Stimulated activated CD4-positive, alpha-beta T cell treated with anti-CD3 and anti-CD28 coated beads, Interleukin-2, amount 100 ng/mL, for 24 hours (primary cell): ENCODE measurements at regions not wholly inside any gene's neighbourhood (a gene's known extent, or its start where the extent isn't known, plus 50 kb on each side); places are given as distances from the start of the nearest gene placed in this dataset.

Experiments used
- DNase-seq, 2 donors: peaks; one replicate each; pipeline ENCODE4 v3.0.0-alpha.2; 2020

DNA sequence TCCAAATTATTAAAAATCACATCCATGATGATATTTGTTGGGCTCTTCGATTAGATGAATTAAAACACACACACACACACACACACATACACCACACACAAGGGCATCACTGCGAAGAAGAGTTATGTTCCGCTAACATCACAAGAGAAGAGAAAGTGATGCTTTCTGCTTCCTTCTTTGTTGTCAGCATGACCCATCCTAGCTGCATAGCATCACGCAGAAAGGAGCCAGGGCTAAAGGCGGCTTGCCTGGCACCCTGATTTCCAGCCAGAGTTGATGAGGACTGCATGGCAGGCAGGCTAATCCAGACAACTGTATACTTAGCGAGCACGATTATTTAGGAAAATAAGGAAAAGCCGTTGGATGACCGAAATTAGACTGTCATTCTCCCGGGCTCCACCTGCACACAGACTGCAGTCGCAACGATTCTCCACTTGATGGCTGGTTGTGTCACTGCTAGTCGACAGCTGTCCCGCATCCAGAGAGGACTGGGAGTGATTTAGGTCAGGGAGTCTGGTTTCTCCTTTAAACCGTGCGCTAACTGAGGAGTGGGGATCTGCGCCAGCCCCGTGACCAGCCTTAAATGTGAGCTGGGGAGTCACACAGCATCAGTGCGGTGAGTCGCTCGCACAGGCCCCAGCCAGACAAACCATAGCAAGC lies 70.6 kb upstream of the SOX4 start:
- DNase-seq: no peak

DNA sequence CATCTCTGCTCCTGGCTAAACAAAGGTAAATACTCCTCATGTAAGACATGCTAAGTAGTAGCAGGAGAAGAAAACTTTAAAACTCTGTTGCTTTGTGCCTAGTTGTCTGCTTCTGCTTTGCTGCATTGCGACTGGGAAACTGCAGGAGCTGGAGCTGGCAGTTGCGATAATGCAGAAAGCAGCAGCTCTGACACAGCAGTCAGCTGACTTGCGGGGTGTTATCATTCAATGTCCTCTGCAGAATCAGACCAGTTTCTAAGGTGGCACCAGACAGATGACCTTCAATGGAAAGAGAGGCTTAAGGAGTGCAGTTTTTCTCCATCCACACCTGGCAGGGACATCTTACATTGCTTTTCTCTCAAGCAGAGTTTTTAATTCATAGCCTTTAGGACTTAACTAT lies 69.9 kb upstream of the SOX4 start:
- DNase-seq: no peak

DNA sequence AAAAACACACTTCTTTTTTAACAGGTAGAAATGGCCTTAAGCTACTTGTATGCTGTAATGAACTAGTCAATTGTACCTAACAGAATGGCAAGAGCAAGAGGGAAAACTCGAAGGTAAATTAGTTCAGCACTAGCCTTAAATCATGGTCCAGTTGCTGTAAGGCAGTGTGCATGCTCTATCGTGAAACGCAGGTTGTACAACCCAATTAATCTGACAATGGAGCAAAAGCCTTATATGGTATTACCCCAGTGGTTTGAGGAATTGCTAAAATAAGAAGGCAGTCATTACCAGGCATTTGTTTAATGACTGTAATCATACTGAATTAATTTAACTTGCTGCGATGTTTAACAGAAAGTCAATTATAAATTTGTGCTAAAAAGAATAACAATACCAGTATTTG lies 69.3 kb upstream of the SOX4 start:
- DNase-seq: no peak

DNA sequence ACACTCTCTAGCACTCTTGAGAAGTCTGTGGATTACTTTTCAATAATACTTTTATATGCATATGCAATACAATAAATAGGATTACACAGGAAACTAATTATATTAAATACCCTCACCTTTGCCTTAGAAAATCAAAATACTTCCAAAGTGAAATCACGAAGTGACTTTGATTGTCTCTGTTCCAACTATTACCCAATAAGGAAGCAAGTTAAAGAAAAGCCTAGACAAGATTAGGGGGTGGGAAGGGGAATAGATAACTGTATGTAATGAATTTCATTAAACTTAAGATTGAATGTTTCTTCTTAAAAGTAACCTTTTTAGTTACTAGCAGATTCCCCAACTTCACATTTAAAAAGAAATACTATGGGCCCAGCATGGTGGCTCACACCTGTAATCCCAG lies 66.6 kb upstream of the SOX4 start:
- no peak for DNase-seq

DNA sequence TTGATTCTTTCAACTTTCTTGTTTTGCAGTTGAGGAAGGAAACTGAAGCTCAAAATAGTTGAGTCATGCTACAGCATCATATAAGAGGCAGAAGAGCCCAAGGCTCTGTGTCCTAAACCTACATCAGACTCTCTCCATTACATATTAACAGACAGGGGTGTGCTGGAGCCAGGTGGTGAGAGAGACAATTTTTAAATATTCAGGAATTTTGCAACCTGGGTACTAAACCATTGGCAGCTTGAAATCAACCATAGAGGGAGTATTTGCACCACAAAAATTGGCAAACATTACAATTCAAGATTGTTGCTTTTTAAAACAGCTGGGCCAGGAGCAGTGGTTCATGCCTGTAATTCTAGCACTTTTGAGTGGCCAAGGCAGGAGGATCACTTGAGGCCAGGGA lies 65.8 kb upstream of the SOX4 start:
- DNase-seq: no peak

DNA sequence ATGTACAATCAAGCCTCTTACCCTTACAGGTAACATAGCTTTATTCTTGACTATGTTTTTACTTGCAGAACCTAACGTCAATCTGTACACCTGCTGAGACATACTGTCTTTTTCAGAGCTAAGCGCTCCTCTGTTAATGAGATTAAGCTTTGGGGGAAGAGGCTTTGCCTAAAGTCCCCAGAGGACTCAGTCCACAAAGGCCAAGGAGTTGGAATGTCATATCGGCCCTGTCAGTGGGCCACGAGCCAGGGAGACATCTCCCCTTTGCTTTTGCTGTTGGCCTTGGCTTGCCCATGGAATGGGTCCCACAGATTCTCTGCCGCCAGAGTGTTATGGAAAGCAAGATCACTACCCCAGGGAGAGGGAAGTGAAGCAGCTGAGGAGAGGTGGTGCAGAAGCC lies 64.1 kb upstream of the SOX4 start:
- DNase-seq: no peak

DNA sequence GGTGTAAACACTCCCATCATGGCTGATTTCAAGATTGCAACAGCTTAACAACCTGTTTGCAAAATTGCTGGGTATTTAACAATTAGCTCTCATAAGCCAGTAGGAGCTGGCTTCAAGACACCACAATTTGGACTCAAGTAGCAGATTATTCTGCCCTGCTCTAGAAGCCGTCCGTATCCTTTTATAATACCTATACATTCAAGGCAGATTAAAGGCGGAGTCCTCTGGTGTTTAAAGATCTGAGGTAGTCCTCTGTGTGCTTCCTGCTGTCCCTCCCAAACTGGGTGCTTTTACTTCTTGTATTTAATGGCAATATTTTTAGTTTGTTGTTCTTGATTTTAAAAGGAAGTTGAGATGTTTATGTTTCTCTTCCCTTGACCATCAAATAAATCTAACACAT lies 62.2 kb upstream of the SOX4 start:
- no peak for DNase-seq

DNA sequence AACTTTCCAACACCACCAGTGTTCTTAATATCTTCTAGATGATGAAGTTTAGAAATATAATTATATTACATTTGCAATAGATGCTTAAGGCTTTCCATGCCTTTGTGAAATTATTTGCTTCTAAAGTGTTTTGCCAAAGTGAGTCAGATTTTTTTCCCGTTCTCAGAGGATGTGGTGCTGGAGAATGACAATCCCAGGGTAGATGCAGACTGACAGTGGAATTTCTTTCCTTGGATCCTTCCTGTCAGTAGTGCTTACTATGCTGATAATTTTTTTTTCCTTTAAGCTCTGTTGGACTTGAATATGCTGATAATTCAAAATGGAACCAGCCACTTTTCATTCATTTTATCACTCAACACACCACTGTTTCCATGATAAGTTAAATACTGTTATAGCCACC lies 59.9 kb upstream of the SOX4 start:
- no peak for DNase-seq

DNA sequence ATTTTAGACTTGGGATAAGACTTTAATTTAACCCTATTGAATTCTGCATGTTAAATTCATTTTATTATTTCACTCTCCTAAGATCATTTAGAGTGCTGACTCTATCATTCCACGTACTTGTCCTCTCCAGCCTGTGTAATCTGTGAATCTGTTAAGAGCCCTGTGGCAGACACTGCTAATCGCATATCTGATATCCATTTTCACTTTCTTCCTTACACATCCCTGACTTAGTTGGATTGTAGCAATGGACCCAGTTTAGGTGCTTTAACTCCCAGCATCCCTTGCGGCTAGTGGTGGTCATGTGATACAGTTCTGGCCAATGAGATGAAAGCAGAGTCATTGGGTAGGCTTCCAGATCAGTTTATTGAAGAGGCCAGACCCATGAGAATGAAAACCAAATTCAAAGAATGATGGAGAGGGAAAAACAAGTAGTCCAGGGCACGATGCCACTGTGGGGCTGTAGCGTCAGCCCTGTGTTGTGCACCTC lies 57.2 kb upstream of the SOX4 start:
- no peak for DNase-seq

DNA sequence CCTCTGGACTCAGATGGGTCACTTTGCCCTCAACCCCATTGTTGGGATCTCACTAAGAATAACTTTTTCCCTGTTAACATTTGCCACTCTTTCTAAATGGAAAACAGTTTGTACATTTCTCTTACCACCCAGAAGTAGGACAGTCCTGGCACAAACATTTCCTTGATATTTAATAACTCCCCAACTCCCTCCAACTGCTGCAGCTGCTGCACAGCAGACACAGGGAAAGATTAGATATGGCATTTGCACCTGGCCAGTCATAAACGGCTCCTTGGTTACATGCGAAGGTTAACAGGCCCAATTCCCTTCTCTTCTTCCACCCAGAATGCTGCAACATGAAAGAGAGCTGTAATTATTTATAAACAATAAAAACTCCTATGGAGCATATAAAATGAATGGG lies 55.9 kb upstream of the SOX4 start:
- DNase-seq: no peak

DNA sequence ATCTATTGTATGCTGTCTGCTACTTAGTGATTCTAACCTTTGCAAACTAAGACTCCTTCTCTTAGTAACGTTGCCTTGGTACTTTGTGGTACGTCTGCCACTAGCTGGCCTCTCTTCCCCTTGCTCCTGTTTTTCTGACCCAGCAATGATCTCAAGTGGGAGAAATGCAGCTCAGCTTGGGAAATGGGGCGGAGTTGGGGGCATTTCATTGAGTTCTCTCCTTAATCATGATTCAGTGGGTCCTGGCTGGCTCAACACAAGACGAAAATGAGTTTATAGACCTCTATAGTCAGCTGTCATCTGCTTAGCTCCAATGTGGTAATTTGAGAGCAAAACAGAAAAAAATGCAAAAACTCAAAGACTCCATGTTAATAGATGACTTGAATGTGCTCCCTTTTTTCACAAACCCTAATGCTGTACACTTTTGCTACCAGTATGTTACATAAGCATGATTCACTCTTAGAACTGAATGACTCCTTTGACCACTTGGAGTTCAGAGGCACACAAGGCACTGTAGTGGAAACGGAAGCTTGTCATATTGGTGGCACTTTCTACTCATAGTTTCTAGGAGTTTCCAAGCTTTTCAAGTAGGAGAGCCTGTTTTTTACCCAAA lies 55.3 kb upstream of the SOX4 start:
- no peak for DNase-seq

DNA sequence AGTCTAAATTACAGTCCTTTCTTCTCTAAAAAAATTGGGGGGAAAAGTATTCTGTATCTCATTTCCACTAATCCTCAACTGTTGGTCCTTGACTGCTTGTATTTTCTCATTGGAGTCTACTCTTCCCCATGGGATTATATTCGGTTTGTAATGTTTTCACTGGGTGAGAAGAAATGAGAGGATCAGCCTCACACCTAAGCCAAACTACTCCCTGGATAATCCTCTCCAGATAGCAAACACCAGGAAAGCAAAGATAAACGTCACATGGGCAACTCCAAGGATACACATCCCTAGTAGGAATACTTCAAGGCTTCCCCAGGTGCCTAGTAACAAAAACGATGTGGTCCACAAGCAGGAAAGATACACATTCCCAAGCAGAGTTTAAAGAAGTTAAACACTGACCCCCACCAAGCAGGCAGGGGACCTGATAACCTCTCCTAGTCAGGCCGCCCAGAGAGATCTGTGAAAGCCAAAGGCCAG lies 53.9 kb upstream of the SOX4 start:
- DNase-seq: no peak
